K562 (cell line): ENCODE measurements at regions not wholly inside any gene's neighbourhood (a gene's known extent, or its start where the extent isn't known, plus 50 kb on each side); places are given as distances from the start of the nearest gene placed in this dataset.

Experiments used
- ATF1 ChIP-seq, 2 experiments: fragments of 450-650 bp in 1 of 2; IDR thresholded peaks; 2 replicates each; pipeline ENCODE4 v1.6.1; 2016; ENCODE audit warnings: missing compliant biosample characterization in 1 of 2, missing genetic modification characterization in 1 of 2
- HMBOX1 ChIP-seq: sonication (generic); IDR thresholded peaks from 2 replicates; pipeline ENCODE4 v1.6.1; 2016
- HNRNPUL1 ChIP-seq: fragments of 200-400 bp; formaldehyde crosslinking; IDR thresholded peaks from 2 replicates; pipeline ENCODE4 v1.6.1; 2017; ENCODE audit warnings: low read length
- MGA ChIP-seq: fragments of 450-650 bp; IDR thresholded peaks from 2 replicates; pipeline ENCODE4 v1.6.1; 2016; ENCODE audit warnings: mild to moderate bottlenecking, moderate library complexity
- NCOA1 ChIP-seq: fragments of 450-650 bp; IDR thresholded peaks from 2 replicates; pipeline ENCODE4 v1.6.1; 2016; ENCODE audit warnings: low read depth
- NCOR1 ChIP-seq: fragments of 450-650 bp; IDR thresholded peaks from 2 replicates; pipeline ENCODE4 v1.6.1; 2016; ENCODE audit warnings: mild to moderate bottlenecking, moderate library complexity
- PKNOX1 ChIP-seq: fragments of 450-650 bp; IDR thresholded peaks from 2 replicates; pipeline ENCODE4 v1.6.1; 2016
- POU5F1 ChIP-seq: fragments of 150-350 bp; IDR thresholded peaks from 2 replicates; pipeline ENCODE4 v1.6.1; 2014; ENCODE audit warnings: borderline replicate concordance, low read length, low read depth, mild to moderate bottlenecking; ENCODE audit not compliant: partially characterized antibody
- PTTG1 ChIP-seq: fragments of 450-650 bp; IDR thresholded peaks from 2 replicates; pipeline ENCODE4 v1.6.1; 2016; ENCODE audit warnings: low read depth, mild to moderate bottlenecking, missing genetic modification characterization, missing compliant biosample characterization
- RBBP5 ChIP-seq: fragments of 200-600 bp; sonication (generic); IDR thresholded peaks from 2 replicates; pipeline ENCODE4 v1.6.1; 2012; ENCODE audit warnings: borderline replicate concordance, mild to moderate bottlenecking, low read length, control low read depth, inconsistent platforms; ENCODE audit not compliant: insufficient read depth, poor library complexity, severe bottlenecking
- RBM15 ChIP-seq: fragments of 200-400 bp; formaldehyde crosslinking; IDR thresholded peaks from 2 replicates; pipeline ENCODE4 v1.6.1; 2018; ENCODE audit warnings: mild to moderate bottlenecking, low read length, moderate library complexity; ENCODE audit not compliant: insufficient read depth
- SMARCC2 ChIP-seq: fragments of 450-650 bp; IDR thresholded peaks from 2 replicates; pipeline ENCODE4 v1.6.1; 2017; ENCODE audit warnings: antibody characterized with exemption, moderate library complexity, mild to moderate bottlenecking, low read depth
- TRIM28 ChIP-seq: fragments of 450-650 bp; IDR thresholded peaks from 2 replicates; pipeline ENCODE4 v1.6.1; 2017
- ZNF175 ChIP-seq: fragments of 200-800 bp; sonication (Bioruptor generic); IDR thresholded peaks from 2 replicates; pipeline ENCODE4 v1.6.1; 2016; ENCODE audit warnings: low read depth, mild to moderate bottlenecking, missing genetic modification characterization, missing compliant biosample characterization
- ZNF282 ChIP-seq: sonication (generic); formaldehyde crosslinking; IDR thresholded peaks from 2 replicates; pipeline ENCODE4 v1.8.1; 2023; ENCODE audit warnings: missing genetic modification reagents
- ZNF583 ChIP-seq: fragments of 250-450 bp; sonication (Bioruptor Pico); IDR thresholded peaks from 2 replicates; pipeline ENCODE4 v1.4.0; 2020
- ZNF584 ChIP-seq: fragments of 200-800 bp; sonication (Bioruptor generic); IDR thresholded peaks from 2 replicates; pipeline ENCODE4 v1.6.1; 2016; ENCODE audit warnings: low read depth, mild to moderate bottlenecking, missing genetic modification characterization, missing compliant biosample characterization

- TF ChIP-seq MGA = no peak
- TF ChIP-seq ATF1 (CRISPR knock-in tag; IDR thresholded peaks at IDR 0.05) = no peak
- no peak for TF ChIP-seq ATF1 (tag; IDR thresholded peaks at IDR 0.05)
- no peak for TF ChIP-seq RBM15
- TF ChIP-seq NCOR1 = no peak
- TF ChIP-seq HMBOX1 = peak; percentile 79
- no peak for TF ChIP-seq RBBP5
- no peak; the same call in 1 of the 2 replicates for TF ChIP-seq NCOA1
- TF ChIP-seq PTTG1 = no peak
- no peak for TF ChIP-seq ZNF583 (CRISPR knock-in tag)
- no peak for TF ChIP-seq ZNF584
- TF ChIP-seq ZNF282 = no peak
- peak; percentile 43; the same call in 1 of the 2 replicates for TF ChIP-seq ZNF175
- TF ChIP-seq SMARCC2 = 0 out of 2 replicates have a peak, but pooled peaks have one; percentile 23
- TF ChIP-seq POU5F1 = no peak
- no peak for TF ChIP-seq PKNOX1
- TF ChIP-seq TRIM28 = no peak
- no peak for TF ChIP-seq HNRNPUL1
Measured at GRCh38 chr15:56815247-56815646, 81.9 kb upstream of the ZNF280D start (continued).
